ENCODE measurements at regions not wholly inside any gene's neighbourhood (a gene's known extent, or its start where the extent isn't known, plus 50 kb on each side); places are given as distances from the start of the nearest gene placed in this dataset.

- no peaks in the 10 kb centered on the region for H3K4me1 Mint-ChIP-seq
- no peaks in the 10 kb centered on the region for H3K27me3 Mint-ChIP-seq
- H3K36me3 Mint-ChIP-seq (ENCODE audit: low read depth) = no peaks in the 10 kb centered on the region
- H3K27ac Mint-ChIP-seq = no peak overlapping the region
- no peak overlapping the region for H3K4me3 Mint-ChIP-seq
- POLR2A ChIA-PET = no interaction called here
- no peak for ATAC-seq (ENCODE audit: low read depth)
- H3K9me3 Mint-ChIP-seq = peaks cover 8% of the 10 kb centered on the region
- DNase-seq = no peak
- TF ChIP-seq, protein P1, sequence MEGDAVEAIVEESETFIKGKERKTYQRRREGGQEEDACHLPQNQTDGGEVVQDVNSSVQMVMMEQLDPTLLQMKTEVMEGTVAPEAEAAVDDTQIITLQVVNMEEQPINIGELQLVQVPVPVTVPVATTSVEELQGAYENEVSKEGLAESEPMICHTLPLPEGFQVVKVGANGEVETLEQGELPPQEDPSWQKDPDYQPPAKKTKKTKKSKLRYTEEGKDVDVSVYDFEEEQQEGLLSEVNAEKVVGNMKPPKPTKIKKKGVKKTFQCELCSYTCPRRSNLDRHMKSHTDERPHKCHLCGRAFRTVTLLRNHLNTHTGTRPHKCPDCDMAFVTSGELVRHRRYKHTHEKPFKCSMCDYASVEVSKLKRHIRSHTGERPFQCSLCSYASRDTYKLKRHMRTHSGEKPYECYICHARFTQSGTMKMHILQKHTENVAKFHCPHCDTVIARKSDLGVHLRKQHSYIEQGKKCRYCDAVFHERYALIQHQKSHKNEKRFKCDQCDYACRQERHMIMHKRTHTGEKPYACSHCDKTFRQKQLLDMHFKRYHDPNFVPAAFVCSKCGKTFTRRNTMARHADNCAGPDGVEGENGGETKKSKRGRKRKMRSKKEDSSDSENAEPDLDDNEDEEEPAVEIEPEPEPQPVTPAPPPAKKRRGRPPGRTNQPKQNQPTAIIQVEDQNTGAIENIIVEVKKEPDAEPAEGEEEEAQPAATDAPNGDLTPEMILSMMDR (IDR thresholded peaks at IDR 0.05) = no peak
- intact Hi-C loops (cut with micrococcal nuclease) = no loop called here
- CTCF ChIA-PET = no interaction called here
Observed at GRCh38 chr5:22947921-22948320, 94.8 kb upstream of the CDH12 start.

DNA sequence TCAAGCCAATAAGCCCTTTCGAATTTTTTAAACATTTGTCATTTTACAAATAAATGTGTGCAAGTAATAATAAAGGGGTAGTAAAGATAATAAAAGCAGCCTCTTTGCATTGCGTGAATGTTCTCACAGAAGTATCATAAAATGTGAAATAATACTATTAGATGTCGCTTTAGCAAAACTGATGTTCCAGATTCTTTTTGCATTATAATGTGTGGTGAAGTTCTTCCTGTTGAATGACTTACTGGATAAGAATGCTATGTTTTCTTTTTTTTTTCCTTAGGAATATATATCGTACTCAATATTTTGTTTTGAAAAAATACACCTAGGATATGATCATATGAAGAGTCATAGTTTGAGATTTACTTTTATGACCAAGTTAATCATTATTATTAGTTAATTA is 85.2 kb upstream of the CDH12 start:
- no peak for DNase-seq
- intact Hi-C loops (cut with micrococcal nuclease) = no loop called here

GRCh38 chr5:22928821-22929482 is 75.8 kb upstream of the CDH12 start:
- CTCF ChIA-PET = no interaction called here
- Mint-ChIP-seq H3K4me1 (no peaks in the 10 kb centered on the region), H3K27ac (no peak overlapping the region), H3K36me3 (ENCODE audit: low read depth) (no peaks in the 10 kb centered on the region), H3K4me3 (no peak overlapping the region), H3K27me3 (no peaks in the 10 kb centered on the region), H3K9me3 (peaks cover 13% of the 10 kb centered on the region)
- intact Hi-C loops (cut with micrococcal nuclease) = no loop called here
- ATAC-seq (ENCODE audit: low read depth) (no peak), DNase-seq (no peak)
- POLR2A ChIA-PET = no interaction called here
- TF ChIP-seq, protein P1 (IDR thresholded peaks at IDR 0.05) = no peak

More for the DNA sequence above, 85.2 kb upstream of the CDH12 start:
- Mint-ChIP-seq H3K4me1 (no peaks in the 10 kb centered on the region), H3K27ac (no peak overlapping the region), H3K4me3 (no peak overlapping the region), H3K27me3 (no peaks in the 10 kb centered on the region), H3K36me3 (ENCODE audit: low read depth) (no peaks in the 10 kb centered on the region), H3K9me3 (no peaks in the 10 kb centered on the region)
- POLR2A ChIA-PET = no interaction called here
- TF ChIP-seq, protein P1 (IDR thresholded peaks at IDR 0.05) = no peak
- CTCF ChIA-PET = no interaction called here
- no peak for ATAC-seq (ENCODE audit: low read depth)

GRCh38 chr5:22926574-22926973 is 73.4 kb upstream of the CDH12 start:
- intact Hi-C loops (cut with micrococcal nuclease) = no loop called here
- Mint-ChIP-seq H3K27ac (no peak overlapping the region), H3K36me3 (ENCODE audit: low read depth) (no peaks in the 10 kb centered on the region), H3K9me3 (peaks cover 13% of the 10 kb centered on the region), H3K27me3 (no peaks in the 10 kb centered on the region), H3K4me1 (no peaks in the 10 kb centered on the region), H3K4me3 (no peak overlapping the region)
- ChIA-PET POLR2A (no interaction called here), CTCF (no interaction called here)
- no peak for ATAC-seq (ENCODE audit: low read depth)
- TF ChIP-seq, protein P1 (IDR thresholded peaks at IDR 0.05) = no peak
- no peak for DNase-seq

GRCh38 chr5:22918511-22918910 is 65.4 kb upstream of the CDH12 start:
- Mint-ChIP-seq H3K27me3 (no peaks in the 10 kb centered on the region), H3K9me3 (peaks cover 6% of the 10 kb centered on the region), H3K4me1 (no peaks in the 10 kb centered on the region), H3K4me3 (no peak overlapping the region), H3K27ac (no peak overlapping the region), H3K36me3 (ENCODE audit: low read depth) (no peaks in the 10 kb centered on the region)
- intact Hi-C loops (cut with micrococcal nuclease) = no loop called here
- TF ChIP-seq, protein P1 (IDR thresholded peaks at IDR 0.05) = no peak
- no peak for DNase-seq
- ChIA-PET CTCF (no interaction called here), POLR2A (no interaction called here)
- no peak for ATAC-seq (ENCODE audit: low read depth)

Data from activated B cell treated with CpG ODN at 0.5 μM for 24 hours (primary cell).